ENCODE measurements at regions not wholly inside any gene's neighbourhood (a gene's known extent, or its start where the extent isn't known, plus 50 kb on each side); places are given as distances from the start of the nearest gene placed in this dataset.

DNA sequence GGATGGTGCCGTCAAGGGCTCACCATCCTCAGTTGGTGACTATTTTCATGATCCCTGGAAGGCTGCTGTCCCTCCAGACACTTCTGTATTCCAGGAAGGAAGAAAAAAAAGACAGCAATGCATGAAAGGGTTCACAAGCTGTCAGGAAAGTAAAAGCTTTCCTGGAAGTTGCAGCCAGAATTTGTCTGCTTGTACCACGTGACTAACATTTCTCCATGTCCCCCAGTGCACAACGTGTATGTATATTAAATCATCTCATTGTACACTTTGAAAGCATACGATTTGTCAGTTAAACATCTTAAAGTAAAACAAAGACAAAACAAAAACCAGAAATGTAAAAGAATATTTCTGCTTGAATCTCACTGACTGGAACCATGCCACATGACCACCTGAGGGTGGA, 127.4 kb upstream of the CLNK start:
- no peak overlapping the region for H3K4me3 ChIP-seq (ENCODE audit: low read depth, low read length)
- no peaks in the 10 kb centered on the region for H3K36me3 ChIP-seq (ENCODE audit: control insufficient read depth, insufficient read depth, low read length)
- TF ChIP-seq CTCF (IDR thresholded peaks at IDR 0.05; ENCODE audit: insufficient read depth, low read length, poor library complexity, severe bottlenecking), result no peak
- no peaks in the 10 kb centered on the region for H3K27me3 ChIP-seq (ENCODE audit: control insufficient read depth, insufficient read depth, low read length)
- DNase-seq (ENCODE audit: low read depth), result no peak

DNA sequence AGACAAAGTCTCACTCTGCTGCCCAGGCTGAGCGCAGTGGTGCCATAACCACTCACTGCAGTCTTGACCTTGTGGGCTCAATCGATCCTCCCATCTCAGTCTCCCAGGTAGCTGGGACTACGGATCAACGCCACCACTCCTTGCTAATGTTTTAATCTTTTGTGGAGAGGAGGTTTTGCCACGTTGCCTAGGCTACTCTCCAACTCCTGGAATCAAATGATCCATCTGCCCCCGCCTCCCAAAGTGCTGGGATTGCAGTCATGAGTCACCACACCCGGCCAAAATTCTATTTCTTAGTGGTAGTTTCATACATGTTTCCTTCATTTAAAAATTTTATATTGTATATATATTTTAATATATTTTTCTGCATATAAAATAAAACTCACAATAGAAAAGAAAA, 125.8 kb upstream of the CLNK start:
- TF ChIP-seq CTCF (IDR thresholded peaks at IDR 0.05; ENCODE audit: insufficient read depth, low read length, poor library complexity, severe bottlenecking), result no peak
- H3K27me3 ChIP-seq (ENCODE audit: control insufficient read depth, insufficient read depth, low read length), result no peaks in the 10 kb centered on the region

GRCh38 chr4:10809905-10810304, 125.3 kb upstream of the CLNK start:
- TF ChIP-seq CTCF (IDR thresholded peaks at IDR 0.05; ENCODE audit: insufficient read depth, low read length, poor library complexity, severe bottlenecking), result no peak
- H3K27me3 ChIP-seq (ENCODE audit: control insufficient read depth, insufficient read depth, low read length), result no peaks in the 10 kb centered on the region

More for the DNA sequence above, 125.8 kb upstream of the CLNK start:
- DNase-seq (ENCODE audit: low read depth), result no peak
- Histone ChIP-seq H3K4me3 (ENCODE audit: low read depth, low read length) (no peak overlapping the region), H3K36me3 (ENCODE audit: control insufficient read depth, insufficient read depth, low read length) (no peaks in the 10 kb centered on the region)

DNA sequence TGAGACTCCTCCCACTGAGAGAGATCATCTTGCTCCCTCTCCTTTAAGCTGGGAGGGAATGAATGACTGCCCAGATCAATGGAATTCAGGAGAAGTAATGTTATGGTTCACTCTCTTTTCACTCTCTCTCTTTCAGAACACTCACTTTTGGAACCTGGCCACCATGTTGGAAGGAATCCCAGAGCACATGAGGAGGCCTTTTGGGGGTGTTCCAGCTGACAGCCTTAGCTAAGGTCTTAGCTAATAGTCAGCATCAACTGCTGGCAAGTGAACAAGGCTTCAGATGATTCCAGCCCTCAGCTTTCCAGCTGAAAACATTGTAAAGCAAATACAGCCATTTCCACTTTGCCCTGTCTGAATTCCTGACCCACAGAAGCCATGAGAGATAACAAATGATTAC, 124.0 kb upstream of the CLNK start:
- no peaks in the 10 kb centered on the region for H3K36me3 ChIP-seq (ENCODE audit: control insufficient read depth, insufficient read depth, low read length)
- DNase-seq (ENCODE audit: low read depth), result no peak
- no peaks in the 10 kb centered on the region for H3K27me3 ChIP-seq (ENCODE audit: control insufficient read depth, insufficient read depth, low read length)
- no peak for TF ChIP-seq CTCF (IDR thresholded peaks at IDR 0.05; ENCODE audit: insufficient read depth, low read length, poor library complexity, severe bottlenecking)
- H3K4me3 ChIP-seq (ENCODE audit: low read depth, low read length), result no peak overlapping the region

More at GRCh38 chr4:10809905-10810304, 125.3 kb upstream of the CLNK start:
- Histone ChIP-seq H3K36me3 (ENCODE audit: control insufficient read depth, insufficient read depth, low read length) (no peaks in the 10 kb centered on the region), H3K4me3 (ENCODE audit: low read depth, low read length) (no peak overlapping the region)
- DNase-seq (ENCODE audit: low read depth), result no peak

DNA sequence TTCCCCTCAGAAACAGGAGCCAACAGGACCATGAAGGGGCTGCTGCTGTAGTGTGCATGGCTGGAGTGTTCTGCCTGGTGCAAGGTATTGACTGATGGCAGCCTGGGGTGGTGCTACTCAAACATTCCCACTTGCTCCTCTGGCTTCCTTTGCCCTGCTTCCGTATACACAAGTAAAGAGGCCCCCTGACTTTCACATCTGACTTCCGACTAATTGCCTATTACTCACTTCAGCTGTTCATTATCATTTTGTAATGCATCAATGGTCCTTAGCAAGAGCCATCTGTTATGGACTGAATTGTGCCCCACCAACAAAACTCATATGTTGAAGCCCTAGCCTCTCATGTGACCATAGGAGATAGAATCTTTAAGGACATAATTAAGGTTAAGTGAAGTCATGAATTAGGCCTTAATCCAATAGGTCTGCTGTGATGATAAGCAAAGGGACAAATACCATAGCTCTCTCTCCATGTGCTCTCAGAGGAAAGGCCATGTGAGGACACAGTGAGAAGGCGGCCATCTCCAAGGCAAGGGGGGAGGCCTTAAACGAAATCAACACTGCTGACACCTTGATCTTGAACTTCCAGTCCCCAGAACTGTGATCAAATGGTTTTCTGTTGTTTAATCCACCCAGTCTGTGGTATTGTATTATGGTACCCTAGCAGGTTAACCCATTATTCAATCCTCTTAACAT, 122.5 kb upstream of the CLNK start:
- no peak for DNase-seq (ENCODE audit: low read depth)

More for the DNA sequence above, 122.5 kb upstream of the CLNK start:
- no peak for TF ChIP-seq CTCF (IDR thresholded peaks at IDR 0.05; ENCODE audit: insufficient read depth, low read length, poor library complexity, severe bottlenecking)
- H3K27me3 ChIP-seq (ENCODE audit: control insufficient read depth, insufficient read depth, low read length), result no peaks in the 10 kb centered on the region
- no peak overlapping the region for H3K4me3 ChIP-seq (ENCODE audit: low read depth, low read length)
- H3K36me3 ChIP-seq (ENCODE audit: control insufficient read depth, insufficient read depth, low read length), result no peaks in the 10 kb centered on the region

Measured in kidney epithelial cell (primary cell).